ENCODE measurements at regions not wholly inside any gene's neighbourhood (a gene's known extent, or its start where the extent isn't known, plus 50 kb on each side); places are given as distances from the start of the nearest gene placed in this dataset.
"Not testable (repeated sequence)": the region's sequence is repeated elsewhere in the genome, so short reads cannot be mapped to it uniquely, and the experiment has no call there.

DNA sequence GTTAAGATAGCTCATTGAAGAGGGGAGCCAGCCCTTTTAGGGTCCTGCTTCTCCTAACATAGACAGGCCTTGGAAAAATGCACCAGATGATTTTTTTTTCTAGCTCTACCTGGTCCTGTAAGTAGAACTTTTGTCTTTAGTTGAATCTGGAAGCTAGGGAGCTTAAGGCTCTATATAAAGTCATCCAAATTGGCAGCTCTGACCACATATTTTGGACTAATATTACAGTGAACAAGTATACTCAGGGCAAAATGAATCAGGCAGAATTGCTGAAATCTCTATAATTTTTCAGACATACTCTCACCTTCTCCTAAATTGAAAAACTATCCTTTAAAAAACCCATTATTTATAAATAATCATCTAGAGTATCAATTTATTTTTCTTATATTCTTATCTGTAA lies 375.6 kb downstream of the OSTF1 start:
- no peak for DNase-seq

DNA sequence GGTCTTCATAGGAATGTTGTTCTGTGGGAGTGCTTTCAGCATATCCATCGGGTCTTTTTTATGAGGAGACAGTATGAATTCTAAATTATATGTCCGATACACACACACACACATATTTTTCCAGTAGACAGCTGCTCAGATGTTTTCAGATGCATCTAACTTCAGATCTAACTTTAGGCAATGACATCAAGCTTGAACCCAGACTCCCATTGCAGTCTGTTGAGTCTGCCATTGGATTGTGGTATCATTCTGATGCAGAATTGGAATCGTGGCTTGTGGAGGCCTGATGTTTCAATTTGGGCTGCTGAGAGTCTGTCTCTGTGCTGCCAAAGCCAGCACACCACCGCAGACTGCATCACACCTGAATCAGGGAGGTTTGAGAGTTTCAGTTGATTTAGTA lies 376.4 kb downstream of the OSTF1 start:
- DNase-seq = no peak

DNA sequence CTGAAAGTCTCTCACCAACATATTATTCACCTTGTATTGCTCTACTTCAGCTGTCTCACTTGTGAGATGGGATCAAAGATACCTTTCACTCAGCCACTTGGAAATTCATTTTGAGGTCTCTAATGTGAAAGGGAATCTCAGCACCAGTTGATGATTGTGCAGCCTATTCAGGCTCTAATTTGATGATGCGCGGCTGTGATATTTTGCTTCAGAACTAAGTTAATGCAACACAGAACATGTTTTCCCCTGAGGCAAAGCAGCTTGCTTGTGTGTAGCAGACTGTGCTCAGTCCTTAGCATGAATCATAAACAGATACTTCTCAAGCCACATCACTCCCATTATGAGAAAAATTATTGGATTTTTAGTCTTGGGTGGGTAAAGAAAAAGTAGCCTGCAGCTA lies 378.8 kb downstream of the OSTF1 start:
- DNase-seq = no peak

DNA sequence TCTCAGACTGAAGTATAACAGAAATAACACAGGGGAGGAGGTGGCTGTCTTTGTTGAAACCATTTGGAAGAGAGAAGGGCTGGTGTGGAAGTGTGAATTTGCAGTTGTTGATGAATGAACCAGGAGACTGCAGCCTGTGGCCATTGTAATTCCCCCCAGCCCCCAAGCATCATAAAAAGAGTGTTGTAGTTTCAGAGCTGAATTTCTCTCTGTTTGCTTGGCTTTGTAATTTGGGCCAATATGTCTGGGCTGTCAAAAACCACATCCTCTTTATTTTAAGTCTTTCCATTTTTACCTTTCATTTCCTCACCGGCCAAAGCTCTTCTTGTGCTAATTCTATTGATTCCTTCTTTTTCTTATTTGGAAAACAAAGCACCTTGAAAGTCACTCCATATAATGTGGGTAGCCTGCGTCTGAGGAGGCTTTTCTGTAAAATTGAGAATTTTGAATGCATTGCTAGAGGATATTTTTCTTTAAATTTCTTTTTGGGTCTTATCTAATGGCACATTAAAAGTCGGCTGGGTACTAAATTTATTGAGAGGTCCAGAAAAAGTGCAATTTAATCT lies 383.3 kb downstream of the OSTF1 start:
- no peak for DNase-seq

DNA sequence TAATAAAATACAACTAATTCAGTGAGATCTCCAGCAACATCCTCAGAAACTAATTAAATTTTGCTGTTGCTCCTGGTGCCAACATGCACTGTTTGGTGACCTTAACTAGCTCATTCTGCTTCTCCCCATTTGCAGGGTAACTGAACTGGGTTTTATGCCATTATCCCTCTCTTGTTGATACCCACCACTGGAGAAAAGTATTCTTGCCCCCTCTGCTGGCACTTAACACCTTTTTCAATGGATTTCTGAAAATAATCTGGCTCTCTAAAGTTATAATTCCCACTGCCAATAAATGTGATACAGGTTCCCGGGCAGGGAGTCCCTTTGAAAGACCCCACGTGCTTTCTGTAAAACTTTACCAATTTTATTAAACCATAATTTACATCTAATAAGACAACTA lies 394.3 kb downstream of the OSTF1 start:
- no peak for DNase-seq

DNA sequence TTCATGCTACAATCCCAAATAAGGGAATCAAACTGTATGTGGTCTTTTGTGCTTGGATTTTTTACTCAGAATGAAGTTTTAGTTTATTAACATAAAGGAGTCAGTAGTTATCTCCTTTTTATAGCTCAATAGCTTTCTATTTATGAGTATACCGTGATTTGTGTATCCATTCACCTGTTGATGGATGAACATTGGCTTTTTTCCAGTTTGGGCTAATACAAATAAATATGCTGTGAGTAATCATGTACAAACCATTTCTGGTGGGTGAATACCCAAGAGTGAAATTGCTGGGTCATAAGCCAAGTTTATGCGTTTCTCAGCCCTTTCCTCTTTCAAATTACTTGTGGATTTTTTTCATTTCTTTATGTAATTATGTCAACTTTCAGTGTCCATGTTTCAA lies 395.3 kb downstream of the OSTF1 start:
- no peak for DNase-seq

DNA sequence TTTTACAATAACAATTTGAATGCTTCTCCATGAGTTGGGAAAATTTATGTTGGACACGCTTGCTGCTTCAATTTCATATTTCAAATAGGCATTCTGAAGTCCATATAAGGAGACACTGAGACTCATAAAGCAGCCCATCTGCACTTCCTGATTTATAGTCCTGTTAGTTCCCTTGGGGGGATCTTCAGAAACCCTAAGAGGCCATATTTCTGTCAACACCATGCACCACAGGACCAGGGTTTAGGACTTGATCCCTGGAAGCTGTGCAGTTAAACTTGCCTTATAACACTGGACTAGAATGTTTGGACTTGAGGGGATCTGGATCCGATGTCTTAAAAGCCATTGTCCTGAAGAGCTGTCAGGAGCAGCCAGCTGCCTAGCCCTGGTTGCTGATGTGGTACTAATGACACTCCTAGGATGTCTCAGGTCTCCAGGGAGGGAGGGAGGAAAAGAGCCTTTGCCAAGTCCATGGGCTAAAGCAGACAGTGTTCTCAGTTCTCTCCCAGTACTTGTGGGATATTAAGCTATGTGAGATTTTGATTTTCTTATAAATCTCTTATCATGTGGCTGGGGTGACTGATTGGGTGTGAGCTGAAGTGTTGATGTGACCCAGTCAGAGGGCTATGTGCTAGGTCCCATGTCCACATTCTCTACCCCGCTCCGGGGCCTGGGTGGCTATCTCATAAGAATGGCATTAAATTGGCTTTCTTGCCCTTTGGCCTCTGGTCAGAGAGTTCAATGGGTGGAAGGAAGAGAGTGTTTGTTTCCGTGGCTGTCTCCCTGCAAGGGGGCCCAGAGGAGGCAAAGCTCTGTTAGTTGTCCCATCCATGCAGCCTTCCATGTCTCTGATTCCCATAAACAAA lies 399.8 kb downstream of the OSTF1 start:
- no peak for DNase-seq

DNA sequence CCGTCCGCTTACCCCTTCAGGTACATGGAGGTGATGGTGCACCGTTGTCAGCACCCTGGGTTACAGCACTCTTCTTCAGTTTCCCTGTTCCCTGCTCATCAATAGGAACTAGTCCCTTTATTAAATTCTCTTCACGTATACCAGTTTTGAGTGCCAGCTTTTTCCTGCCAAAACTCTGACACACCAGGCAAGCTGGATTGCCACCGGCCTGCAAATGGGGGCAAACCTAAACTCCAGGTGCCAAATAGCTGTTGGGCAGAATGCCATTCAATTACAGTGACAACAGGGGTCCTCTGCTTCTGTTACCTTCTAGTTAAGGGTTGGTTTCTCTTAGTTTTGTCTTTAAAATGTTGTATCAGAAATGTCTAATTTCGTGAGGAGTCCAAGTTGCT lies 400.4 kb downstream of the OSTF1 start:
- DNase-seq = no peak

DNA sequence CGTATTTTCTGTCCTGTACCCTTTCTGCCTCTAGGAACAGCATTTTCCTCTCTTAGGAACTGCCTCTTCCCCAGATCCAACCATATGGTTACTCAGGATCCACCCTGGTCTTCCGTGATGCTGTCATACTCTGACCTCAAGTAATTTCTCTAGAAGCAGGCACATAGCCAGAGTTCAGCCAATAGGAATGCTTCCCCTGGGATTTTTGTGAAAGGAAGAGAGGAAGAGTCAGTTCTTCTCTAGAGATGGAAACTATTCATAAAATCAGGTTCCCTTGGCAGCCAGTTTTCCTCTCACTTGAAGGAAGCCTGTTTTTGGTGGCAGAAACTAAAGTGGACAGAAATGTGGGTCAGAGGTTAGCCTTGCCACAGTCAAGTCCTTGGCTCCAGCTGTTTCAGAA lies 400.1 kb upstream of the PCSK5 start:
- no peak for DNase-seq

DNA sequence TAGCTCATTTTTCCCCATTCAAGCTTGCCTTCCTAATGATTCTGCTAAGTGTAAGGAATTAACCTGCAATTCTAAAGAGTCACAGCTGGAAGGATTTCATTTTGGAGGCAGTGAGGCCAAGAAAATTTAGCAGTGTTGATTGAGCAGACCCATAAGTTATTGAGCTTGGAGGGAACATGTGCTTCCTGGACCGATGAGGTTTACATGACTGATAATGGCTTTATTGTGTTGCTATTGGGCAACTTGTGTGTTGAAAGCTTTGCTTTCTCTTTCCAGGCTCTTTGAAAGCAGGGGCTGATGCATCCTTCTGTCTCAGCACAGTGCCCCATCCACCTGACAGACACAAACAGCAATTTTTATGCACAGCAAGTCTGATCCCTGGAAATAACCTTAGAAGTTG lies 398.9 kb upstream of the PCSK5 start:
- no peak for DNase-seq

DNA sequence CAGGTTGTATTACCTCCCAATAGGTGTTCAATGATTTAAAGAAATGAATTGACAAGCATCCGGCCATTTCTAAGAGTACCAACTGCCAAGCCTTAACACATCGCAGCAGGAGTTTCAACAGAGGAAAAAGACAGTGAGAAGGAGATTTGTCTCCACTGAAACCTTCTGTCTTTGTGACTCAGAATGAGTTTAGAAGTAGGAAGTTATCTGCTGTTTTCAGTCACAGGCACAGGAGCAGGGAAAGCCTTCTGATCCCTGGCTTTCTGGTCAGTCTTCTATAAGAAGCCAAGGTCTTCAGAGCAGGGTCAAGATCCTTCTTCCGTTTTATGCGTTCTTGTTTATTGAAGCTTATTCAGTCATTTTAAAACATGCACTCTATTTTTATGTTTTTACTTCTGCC lies 390.7 kb upstream of the PCSK5 start:
- no peak for DNase-seq

DNA sequence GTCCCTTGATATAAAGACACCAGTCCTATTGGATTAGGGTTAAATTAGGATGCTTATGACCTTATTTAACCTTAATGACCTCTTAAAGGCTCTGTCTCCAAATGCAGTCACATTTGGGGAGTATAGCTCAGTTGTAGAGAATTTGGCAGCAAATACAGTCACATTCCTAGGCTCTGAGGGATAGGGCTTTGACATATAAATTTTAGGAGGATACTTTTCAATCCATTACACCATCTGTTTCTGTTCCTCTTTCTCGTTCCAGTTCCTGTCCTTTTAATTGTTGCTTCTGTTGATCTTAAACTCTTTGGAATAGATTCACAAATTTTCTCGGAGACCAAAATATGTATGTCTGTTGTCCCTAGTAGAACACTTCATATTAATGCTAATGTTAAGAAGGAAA lies 390.0 kb upstream of the PCSK5 start:
- no peak for DNase-seq

DNA sequence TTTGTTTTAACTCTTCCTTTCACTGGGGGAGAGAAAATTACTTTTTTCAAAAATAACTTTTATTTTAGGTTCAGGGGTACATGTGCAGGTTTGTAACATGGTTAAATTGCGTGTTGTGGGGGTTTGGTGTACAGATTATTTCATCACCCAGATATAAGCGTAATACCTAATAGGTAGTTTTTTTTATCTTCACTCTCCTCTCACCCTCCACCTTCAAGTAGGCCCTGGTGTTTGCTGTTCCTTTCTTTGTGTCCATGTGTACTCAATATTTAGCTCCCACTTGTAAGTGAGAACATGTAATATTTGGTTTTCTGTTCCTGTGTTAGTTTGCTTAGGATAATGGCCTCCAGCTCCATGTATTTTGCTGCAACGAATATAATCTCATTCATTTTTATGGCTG lies 389.5 kb upstream of the PCSK5 start:
- not testable (repeated sequence) for DNase-seq

DNA sequence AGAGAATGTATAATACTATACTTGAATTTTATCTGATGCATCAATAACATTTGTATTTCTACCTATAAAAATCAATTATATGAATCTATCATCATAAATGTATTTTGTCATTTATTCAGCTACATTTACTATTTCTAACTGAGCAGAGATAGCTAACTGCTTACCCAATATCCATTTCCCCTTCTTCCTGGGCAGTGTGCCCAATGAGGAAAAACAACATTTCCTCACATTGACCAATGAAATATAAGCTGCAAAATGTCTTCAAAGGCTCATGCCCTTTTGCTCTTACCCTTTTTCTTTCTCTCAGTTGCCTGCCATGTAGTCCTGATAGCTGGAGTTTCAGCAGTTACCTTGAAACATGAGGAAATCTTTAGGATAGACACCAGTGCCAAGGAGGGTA lies 385.8 kb upstream of the PCSK5 start:
- DNase-seq = no peak

DNA sequence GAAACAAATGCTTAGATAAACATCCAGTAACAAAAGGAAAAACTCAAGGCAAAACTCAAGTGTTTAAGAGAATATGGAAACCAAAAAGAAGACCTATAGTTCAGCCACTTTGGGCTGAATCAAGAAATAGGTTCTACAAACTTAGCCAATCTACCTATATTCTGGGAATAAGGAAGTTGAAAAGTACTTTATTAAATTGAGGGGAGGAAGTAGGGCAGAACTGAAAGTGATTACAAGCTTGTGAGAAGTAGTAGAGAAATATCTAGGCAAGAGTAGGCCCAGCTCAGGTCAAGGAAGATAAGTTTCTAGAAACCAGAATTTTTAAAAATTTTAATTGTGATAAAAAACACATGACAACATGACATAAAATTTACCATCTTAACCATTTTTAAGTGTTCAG lies 384.8 kb upstream of the PCSK5 start:
- DNase-seq = no peak

DNA sequence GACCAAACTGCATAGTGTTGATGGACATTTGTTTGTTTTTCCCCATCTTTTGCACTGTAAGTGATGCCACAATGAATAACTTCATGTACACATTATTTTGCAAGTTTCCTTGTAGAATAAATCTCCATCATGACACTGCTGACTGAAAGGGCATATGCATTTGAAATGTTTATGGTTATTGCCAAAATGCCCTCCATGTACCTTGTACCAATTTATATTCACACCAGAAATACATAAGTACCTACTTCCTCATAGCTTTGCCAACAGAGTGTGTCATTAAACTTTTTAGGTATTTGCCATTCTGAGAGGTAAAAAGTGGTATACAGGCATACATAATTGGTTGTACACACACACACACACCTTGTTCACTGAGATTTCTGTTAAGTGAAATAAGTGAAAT lies 361.0 kb upstream of the PCSK5 start:
- no peak for DNase-seq

DNA sequence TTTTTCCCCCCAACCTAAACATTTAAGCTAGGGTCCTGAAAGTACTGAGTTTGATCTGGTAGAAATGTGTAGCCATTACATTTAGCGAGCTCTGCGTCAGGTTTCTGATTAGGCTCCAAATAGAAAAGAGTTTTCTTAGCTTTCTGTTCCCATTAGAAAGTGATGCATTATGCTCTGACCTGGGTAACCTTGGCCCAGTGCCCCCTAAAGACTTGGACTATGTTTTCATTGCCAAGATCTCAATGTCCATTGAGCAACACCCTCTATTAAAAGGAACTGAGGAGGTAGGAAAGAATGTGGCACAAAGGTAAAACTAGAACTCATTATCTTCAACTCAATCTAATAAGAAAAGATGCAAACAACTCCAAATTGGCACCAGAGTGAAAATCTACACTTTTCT lies 358.9 kb upstream of the PCSK5 start:
- DNase-seq = no peak

DNA sequence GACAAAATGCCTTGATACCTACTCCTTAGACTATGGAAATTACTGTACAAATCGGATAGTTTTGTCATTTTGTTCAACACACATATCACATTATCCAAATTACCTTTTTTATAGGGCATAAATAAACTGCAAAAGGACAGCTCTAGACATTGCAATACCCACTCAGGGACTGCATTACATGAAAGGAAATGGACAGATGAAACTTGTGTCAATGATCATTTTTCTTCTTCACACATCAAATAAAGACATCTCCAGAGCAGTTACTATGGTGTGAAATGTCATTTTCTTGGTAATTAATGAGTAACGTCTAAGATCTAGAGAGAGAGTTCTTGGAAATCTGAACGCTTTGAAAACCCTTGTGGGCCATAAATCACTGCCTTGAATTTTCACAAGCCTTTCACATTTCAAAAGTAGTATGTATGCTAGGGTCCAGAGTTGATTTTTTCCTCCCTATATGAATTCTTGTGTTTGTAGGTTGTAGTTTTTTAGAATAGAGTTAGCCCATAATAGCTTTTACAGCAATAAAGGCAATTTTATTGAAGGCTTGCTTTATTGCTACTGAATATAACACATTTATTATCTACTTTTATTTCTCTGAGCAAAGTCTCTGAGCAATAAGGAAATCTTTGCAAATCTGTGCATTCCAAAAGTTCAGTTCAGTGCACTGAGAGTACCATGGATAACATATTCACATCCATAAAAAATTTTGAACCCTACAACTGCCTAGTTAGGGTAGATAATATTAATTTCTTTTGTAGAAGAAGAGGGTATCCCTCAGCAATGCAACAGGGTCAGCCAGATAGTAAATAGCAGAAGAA lies 358.0 kb upstream of the PCSK5 start:
- no peak for DNase-seq

DNA sequence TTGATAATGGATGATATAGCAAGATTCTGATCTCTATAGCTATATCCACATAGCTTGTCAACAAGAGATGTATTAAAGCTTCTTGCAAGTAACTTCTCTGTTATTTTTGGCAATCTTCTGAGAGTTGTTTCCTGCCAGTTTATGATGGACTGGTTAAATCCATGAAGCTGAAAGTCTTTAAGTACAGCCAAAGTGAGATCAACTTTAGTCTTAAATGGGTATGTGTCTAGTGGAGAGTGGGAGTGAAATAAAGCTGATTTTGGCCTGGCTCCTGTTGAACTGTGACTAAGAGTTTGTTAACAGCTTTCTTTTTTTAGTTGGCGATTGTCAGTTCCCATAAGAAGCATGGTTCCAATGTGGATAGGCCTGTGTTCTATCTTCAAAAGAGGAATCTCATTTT lies 350.9 kb upstream of the PCSK5 start:
- DNase-seq = no peak

DNA sequence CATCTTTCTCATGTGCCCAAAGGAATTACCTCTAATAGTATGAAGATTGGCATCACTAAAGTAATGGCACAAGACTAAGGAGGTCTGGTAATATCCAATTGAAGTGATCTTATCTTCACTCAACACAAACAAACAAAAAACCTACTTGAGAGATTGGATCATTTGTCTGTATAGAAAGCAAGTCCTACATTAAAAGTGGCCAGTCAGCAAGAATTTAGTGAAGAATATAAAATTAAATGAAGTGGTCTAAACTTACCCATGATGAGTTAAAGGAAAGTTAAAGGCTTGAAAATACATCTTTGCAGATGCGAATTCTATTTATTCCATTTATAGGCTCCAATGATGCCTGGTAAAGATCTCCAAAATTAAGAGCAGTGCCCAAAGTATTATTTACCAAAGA lies 350.3 kb upstream of the PCSK5 start:
- DNase-seq = no peak

DNA sequence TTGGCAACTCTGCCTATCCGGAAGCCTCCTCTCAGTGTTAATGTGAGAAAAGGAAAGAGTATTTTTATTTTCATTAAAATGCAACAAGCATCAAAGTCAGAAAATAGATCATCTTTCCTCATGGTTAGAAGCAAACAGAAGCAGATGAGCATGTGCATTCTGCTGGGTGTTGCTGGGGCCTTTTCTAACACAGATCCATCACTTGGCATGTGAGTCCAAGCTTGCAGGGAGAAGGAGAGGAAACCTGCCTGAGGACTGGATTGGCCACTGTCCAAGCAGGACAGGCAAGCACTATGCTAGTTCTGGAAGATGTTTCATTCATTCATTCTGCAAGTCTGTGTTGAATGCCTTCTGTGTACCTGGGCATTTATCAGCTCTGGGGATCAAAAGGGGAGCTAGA lies 348.7 kb upstream of the PCSK5 start:
- DNase-seq = no peak

DNA sequence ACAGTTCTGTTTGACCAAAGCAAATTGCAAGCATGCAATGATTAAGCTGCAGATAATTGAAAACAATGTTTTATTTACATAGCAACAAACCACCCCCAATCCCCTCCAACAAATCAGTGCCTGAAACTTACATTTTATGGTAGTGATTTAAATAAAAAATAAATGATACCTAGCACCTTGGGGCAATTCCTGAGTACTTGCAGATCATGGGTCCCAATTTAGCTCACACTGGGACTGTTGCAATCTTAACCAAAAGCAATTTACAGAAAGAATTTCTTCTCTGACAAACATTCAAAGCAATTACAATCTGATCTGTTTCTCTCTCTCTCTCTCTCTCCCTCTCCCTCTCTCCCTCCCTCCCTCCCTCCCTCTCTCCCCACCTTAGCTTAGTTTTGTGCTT lies 345.7 kb upstream of the PCSK5 start:
- DNase-seq = no peak

DNA sequence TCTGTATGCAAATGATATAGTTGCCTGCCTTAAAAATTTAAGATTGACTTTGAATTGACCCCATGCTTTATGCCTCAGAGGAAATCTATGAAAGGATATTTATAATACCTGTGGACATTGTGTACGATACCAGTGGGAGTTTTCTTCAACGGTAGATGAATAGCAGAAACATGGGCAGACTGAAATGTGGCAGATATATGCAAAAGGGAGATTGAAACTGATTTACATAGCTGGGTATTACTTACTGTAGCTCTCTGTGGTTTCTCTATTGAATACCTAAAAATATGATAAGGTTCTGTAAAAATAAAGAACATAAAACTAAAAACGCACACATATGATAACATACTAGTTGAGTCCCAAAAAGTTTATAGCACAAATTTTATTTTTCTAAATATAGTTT lies 345.2 kb upstream of the PCSK5 start:
- DNase-seq = no peak

DNA sequence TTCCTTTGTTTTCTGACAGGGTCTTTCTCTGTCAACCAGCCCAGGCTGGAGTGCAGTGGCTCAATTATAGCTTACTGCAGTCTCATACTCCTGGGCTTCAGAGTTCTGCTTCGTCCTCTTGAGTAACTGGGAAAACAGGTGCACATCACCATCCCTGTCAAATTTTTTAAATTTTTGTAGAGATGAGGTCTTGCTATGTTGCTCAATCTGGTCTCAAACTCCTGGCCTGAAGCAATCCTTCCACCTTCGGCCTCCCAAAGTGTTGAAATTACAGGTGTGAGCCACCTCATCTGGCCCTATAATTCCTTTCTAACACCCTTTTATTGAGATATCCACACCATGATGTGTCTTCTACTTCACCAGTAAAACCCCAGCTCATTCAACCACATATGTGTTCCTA lies 341.6 kb upstream of the PCSK5 start:
- DNase-seq = no peak

All from femur (tissue), 1 donor.